Transverse colon (tissue), 4 donors: ENCODE measurements at regions not wholly inside any gene's neighbourhood (a gene's known extent, or its start where the extent isn't known, plus 50 kb on each side); places are given as distances from the start of the nearest gene placed in this dataset.

Experiments
- DNase-seq: peaks from one replicate; pipeline ENCODE4 v3.0.0-alpha.2; 2019
- H3K27ac ChIP-seq, 4 donors: fragments of 200-600 bp; sonication (generic); 2 replicates each; pipeline ENCODE4 v1.5.1; 2016 to 2018; ENCODE audit warnings: inconsistent platforms in 4 of 4
- H3K27me3 ChIP-seq: fragments of 200-600 bp; sonication (generic); 2 replicates; pipeline ENCODE4 v1.5.1; 2017; ENCODE audit warnings: inconsistent platforms
- H3K36me3 ChIP-seq, 4 donors: fragments of 200-600 bp; sonication (generic); 2 replicates each; pipeline ENCODE4 v1.5.1; 2017 to 2019; ENCODE audit warnings: inconsistent platforms in 4 of 4
- H3K4me1 ChIP-seq, 4 donors: fragments of 200-600 bp; sonication (generic); 2 replicates each; pipeline ENCODE4 v1.5.1; 2017 to 2020; ENCODE audit warnings: inconsistent platforms in 4 of 4
- H3K4me3 ChIP-seq, 4 donors: fragments of 200-600 bp; sonication (generic); 1 replicate in 1 of 4; 2 replicates in 3 of 4; pipeline versions ENCODE4 v1.5.1 to v1.6.1; 2017 to 2019; ENCODE audit warnings: inconsistent platforms in 4 of 4
- H3K9me3 ChIP-seq, 2 donors: fragments of 200-600 bp; sonication (generic); 2 replicates each; pipeline ENCODE4 v1.5.1; 2017 to 2019; ENCODE audit warnings: inconsistent platforms in 2 of 2
- EP300 ChIP-seq: sonication (generic); formaldehyde crosslinking; IDR thresholded peaks from one replicate; pipeline ENCODE4 v1.6.1; 2017; ENCODE audit warnings: antibody characterized with exemption, low read depth
- POLR2A ChIP-seq: fragments of 450-650 bp; IDR thresholded peaks from one replicate; pipeline ENCODE4 v1.6.1; 2016; ENCODE audit warnings: antibody characterized with exemption, mild to moderate bottlenecking, moderate library complexity
- POLR2AphosphoS5 ChIP-seq, 3 donors: sonication (generic); formaldehyde crosslinking; IDR thresholded peaks; one replicate each; pipeline ENCODE4 v1.6.1; 2016; ENCODE audit warnings: antibody characterized with exemption in 3 of 3
- WGBS, 2 donors: methylation state at CpG; one replicate each; pipeline ENCODE4 v1.1.5; 2018; ENCODE audit warnings: low coverage in 1 of 2; 5-methylcytosine and 5-hydroxymethylcytosine counted together
- in situ Hi-C, 4 donors: fragments of 200-750 bp; cut with MboI; loops; one replicate each; pipeline versions ENCODE4 v1.15.0 to v1.15.1; 2017; ENCODE audit warnings: low sequenced_read_pairs in 3 of 4, low pct_ligation_motif_present in 1 of 4, low pct_unique_long_range_greater_than_20kb in 1 of 4
- intact Hi-C: fragments of 100-400 bp; cut with DNase I; formaldehyde crosslinking; loops from one replicate; pipeline ENCODE4 v1.15.1; 2023; ENCODE audit warnings: low total_unique reads
- TF ChIP-seq, protein P1 (sequence below), 5 experiments: fragments of 200-600 bp in 3 of 5; fragments of 450-650 bp in 2 of 5; sonication (generic) in 3 of 5; IDR thresholded peaks; 1 replicate in 2 of 5; 2 replicates in 3 of 5; pipeline ENCODE4 v1.5.1; 2016 to 2017; ENCODE audit warnings: antibody characterized with exemption in 5 of 5, inconsistent platforms in 3 of 5, mild to moderate bottlenecking in 2 of 5, moderate library complexity in 1 of 5

DNA sequence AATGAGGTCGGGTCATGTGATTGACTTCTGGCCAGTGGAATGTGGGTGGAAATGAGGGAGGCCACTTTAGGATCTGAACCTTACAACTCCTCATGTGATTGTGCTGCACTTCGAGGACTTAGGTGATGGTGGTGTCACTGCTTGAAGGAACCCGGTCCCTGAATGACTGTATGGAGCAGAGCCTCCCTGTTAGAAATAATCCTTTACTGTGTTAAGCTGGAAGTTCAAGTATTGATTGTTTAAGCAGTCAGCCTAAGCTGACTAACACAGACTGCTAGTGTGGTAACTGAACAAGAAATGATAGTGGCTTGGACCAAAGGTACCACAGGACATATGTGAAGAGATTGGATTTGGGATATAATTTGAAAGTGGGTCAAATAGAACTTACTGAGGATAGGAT is 138.0 kb downstream of the OPN5 start:
- H3K27me3 ChIP-seq: no peaks in the 10 kb centered on the region
- H3K4me3 ChIP-seq: no peak overlapping the region
- H3K4me1 ChIP-seq: no peaks in the 10 kb centered on the region
- in situ Hi-C loops: no loop called here
- H3K36me3 ChIP-seq: no peaks in the 10 kb centered on the region
- intact Hi-C loops: no loop called here
- H3K9me3 ChIP-seq: no peaks in the 10 kb centered on the region
- 66 to 93% methylated on average over 2 to 3 of the region's 3 CpGs for WGBS, 2 donors
- DNase-seq: no peak
- TF ChIP-seq POLR2A (no peak), EP300 (no peak), POLR2AphosphoS5 (IDR thresholded peaks at IDR 0.05) (no peak)
- TF ChIP-seq, protein P1, sequence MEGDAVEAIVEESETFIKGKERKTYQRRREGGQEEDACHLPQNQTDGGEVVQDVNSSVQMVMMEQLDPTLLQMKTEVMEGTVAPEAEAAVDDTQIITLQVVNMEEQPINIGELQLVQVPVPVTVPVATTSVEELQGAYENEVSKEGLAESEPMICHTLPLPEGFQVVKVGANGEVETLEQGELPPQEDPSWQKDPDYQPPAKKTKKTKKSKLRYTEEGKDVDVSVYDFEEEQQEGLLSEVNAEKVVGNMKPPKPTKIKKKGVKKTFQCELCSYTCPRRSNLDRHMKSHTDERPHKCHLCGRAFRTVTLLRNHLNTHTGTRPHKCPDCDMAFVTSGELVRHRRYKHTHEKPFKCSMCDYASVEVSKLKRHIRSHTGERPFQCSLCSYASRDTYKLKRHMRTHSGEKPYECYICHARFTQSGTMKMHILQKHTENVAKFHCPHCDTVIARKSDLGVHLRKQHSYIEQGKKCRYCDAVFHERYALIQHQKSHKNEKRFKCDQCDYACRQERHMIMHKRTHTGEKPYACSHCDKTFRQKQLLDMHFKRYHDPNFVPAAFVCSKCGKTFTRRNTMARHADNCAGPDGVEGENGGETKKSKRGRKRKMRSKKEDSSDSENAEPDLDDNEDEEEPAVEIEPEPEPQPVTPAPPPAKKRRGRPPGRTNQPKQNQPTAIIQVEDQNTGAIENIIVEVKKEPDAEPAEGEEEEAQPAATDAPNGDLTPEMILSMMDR (IDR thresholded peaks at IDR 0.05): no peak
- no peak overlapping the region for H3K27ac ChIP-seq

DNA sequence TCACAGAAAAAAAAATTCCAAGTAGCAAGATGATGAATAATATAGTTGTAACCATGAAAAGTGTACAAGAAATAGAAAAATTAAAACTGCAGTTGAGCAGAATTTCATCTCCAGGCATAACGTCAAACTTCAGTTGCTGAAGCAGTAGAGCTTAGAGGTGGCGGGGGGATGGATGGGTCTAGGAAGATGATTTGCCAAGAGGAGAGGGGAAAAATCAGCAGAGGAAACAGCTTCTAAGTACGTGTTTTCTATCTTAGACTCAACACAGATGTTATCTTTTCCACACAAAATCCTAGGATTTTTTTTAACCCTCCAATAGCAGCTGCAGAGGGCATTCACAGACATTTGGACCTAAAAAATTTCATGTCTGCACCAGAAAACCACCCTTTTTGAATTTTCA is 136.0 kb downstream of the OPN5 start:
- intact Hi-C loops (no loop called here), in situ Hi-C loops (no loop called here)
- TF ChIP-seq POLR2A: no peak
- TF ChIP-seq EP300: no peak
- TF ChIP-seq POLR2AphosphoS5 (IDR thresholded peaks at IDR 0.05): no peak
- TF ChIP-seq, protein P1 (IDR thresholded peaks at IDR 0.05): no peak
- Histone ChIP-seq H3K9me3 (no peaks in the 10 kb centered on the region), H3K36me3 (no peaks in the 10 kb centered on the region), H3K4me3 (no peak overlapping the region), H3K27me3 (no peaks in the 10 kb centered on the region), H3K4me1 (no peaks in the 10 kb centered on the region), H3K27ac (no peak overlapping the region)
- 68 to 83% methylated on average over 3 of the region's 3 CpGs for WGBS, 2 donors
- no peak for DNase-seq

DNA sequence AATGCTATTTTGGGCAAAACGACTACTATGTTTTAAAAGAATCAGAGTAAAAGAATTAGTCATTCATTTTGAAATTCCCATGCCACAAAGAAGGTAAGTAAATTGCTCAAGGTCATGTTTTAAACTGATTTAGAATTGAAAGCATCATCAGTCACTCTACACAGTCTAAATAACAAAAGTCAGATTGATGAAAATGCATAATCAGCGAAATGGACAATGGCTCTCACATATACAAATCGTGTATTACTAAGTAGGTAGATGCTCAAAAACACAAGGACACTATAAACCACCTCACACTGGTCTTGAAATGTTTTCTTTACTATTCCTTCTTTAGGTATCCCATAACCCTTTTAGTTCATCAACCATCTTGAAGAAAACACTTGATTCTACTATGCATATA is 135.4 kb downstream of the OPN5 start:
- Histone ChIP-seq H3K36me3 (no peaks in the 10 kb centered on the region), H3K9me3 (no peaks in the 10 kb centered on the region), H3K4me3 (no peak overlapping the region), H3K27ac (no peak overlapping the region), H3K27me3 (no peaks in the 10 kb centered on the region), H3K4me1 (no peaks in the 10 kb centered on the region)
- 73 to 76% methylated on average over 3 of the region's 3 CpGs for WGBS, 2 donors
- DNase-seq: no peak
- TF ChIP-seq POLR2A: no peak
- intact Hi-C loops (no loop called here), in situ Hi-C loops (no loop called here)

DNA sequence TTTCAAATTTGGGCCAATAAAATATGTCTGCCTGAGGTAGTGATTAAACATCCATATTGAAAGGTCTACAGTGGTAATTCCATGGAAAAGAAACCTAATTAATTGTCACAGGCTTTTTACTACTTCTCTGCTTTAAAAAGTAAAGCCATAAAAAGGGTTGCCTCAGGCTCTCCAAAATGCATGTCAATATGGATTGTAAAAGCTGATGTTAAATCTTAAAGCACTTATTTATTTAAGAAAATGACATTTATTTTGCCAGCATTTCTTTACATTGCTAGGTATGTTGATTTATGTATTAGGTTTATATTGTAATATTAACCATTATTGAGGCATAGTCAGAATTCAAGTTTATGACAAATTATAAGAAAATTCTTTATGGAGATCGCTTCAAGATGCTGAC is 133.2 kb downstream of the OPN5 start:
- WGBS, 2 donors: 70 to 78% methylated on average over 1 of the region's 1 CpG
- Histone ChIP-seq H3K4me1 (no peaks in the 10 kb centered on the region), H3K27me3 (no peaks in the 10 kb centered on the region), H3K36me3 (no peaks in the 10 kb centered on the region), H3K27ac (no peak overlapping the region), H3K9me3 (no peaks in the 10 kb centered on the region), H3K4me3 (no peak overlapping the region)
- intact Hi-C loops: no loop called here
- DNase-seq: no peak
- TF ChIP-seq POLR2AphosphoS5 (IDR thresholded peaks at IDR 0.05) (no peak), POLR2A (no peak), EP300 (no peak)
- TF ChIP-seq, protein P1 (IDR thresholded peaks at IDR 0.05): no peak
- in situ Hi-C loops: no loop called here

DNA sequence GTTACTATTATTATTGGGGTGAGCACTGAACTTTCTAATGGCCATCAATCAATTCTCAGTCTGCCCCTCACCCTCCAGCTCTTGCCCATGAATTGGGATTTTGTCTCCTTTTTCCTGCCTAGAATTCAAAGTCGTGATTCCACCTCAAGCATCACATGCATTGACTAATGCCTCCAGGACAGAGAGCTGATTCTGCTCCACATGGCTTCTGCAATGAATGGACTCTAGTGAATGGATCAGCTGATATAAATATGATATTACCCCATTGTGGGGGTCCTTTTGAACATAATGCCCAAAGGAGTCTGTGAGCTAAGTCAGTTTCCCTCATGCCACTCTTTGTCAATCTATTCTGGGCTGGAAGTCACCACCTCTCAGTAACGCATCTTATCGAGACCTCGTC is 126.4 kb downstream of the OPN5 start:
- Histone ChIP-seq H3K27me3 (no peaks in the 10 kb centered on the region), H3K4me1 (no peaks in the 10 kb centered on the region), H3K9me3 (no peaks in the 10 kb centered on the region), H3K4me3 (no peak overlapping the region), H3K27ac (no peak overlapping the region), H3K36me3 (no peaks in the 10 kb centered on the region)
- intact Hi-C loops: loop anchor here (1.0 kb wide), 1 partner anchor 14 kb away; no protein-coding TSS in a partner anchor
- 87% methylated on average over 4 of the region's 4 CpGs; no CpG with 5 or more reads in 1 of the 2 donors for WGBS, 2 donors
- DNase-seq: no peak
- in situ Hi-C loops: no loop called here
- TF ChIP-seq EP300 (no peak), POLR2AphosphoS5 (IDR thresholded peaks at IDR 0.05) (no peak), POLR2A (no peak)
- TF ChIP-seq, protein P1 (IDR thresholded peaks at IDR 0.05): no peak
